ENCODE measurements at regions not wholly inside any gene's neighbourhood (a gene's known extent, or its start where the extent isn't known, plus 50 kb on each side); places are given as distances from the start of the nearest gene placed in this dataset.
"Not testable (repeated sequence)": the region's sequence is repeated elsewhere in the genome, so short reads cannot be mapped to it uniquely, and the experiment has no call there.

DNA sequence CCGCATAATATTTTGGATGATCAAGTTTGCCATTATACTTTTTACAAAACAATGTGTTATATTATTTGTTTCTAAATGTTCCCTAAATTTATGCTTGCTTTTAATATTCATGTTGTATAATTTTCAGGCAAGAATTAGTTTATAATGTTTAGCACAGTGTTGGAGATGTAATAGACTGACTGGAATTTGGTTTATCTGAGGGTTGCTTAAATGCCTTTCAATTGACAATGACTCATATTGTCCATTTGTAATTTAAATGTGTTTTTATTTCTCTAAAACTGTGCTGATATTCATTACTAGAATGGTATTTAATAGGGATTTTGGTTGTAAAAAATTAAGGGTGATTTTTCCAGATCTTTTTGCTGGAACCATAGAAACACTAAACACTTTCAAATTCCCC lies 788.4 kb downstream of the SLC6A15 start:
- no peak overlapping the region for H2AFZ ChIP-seq (replicated peaks)
- TF ChIP-seq, protein P1, sequence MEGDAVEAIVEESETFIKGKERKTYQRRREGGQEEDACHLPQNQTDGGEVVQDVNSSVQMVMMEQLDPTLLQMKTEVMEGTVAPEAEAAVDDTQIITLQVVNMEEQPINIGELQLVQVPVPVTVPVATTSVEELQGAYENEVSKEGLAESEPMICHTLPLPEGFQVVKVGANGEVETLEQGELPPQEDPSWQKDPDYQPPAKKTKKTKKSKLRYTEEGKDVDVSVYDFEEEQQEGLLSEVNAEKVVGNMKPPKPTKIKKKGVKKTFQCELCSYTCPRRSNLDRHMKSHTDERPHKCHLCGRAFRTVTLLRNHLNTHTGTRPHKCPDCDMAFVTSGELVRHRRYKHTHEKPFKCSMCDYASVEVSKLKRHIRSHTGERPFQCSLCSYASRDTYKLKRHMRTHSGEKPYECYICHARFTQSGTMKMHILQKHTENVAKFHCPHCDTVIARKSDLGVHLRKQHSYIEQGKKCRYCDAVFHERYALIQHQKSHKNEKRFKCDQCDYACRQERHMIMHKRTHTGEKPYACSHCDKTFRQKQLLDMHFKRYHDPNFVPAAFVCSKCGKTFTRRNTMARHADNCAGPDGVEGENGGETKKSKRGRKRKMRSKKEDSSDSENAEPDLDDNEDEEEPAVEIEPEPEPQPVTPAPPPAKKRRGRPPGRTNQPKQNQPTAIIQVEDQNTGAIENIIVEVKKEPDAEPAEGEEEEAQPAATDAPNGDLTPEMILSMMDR (IDR thresholded peaks at IDR 0.05) = no peak
- no peak for TF ChIP-seq EZH2phosphoT487 (IDR thresholded peaks at IDR 0.05)
- no peaks in the 10 kb centered on the region for H3K36me3 ChIP-seq
- Mint-ChIP-seq H3K27me3 (ENCODE audit: insufficient read depth, low read depth) (no peaks in the 10 kb centered on the region), H3K4me1 (no peaks in the 10 kb centered on the region), H3K36me3 (no peaks in the 10 kb centered on the region), H3K4me3 (no peak overlapping the region), H3K27ac (no peak overlapping the region), H3K9me3 (no peaks in the 10 kb centered on the region)
- H3K4me2 ChIP-seq = no peak overlapping the region
- H3K4me1 ChIP-seq = no peaks in the 10 kb centered on the region
- no peak overlapping the region for H3K27ac ChIP-seq
- no peaks in the 10 kb centered on the region for H3K9me3 ChIP-seq (ENCODE audit: low read depth)
- H3F3A ChIP-seq (ENCODE audit: low read depth) = no peaks in the 10 kb centered on the region
- no peaks in the 10 kb centered on the region for H3K79me2 ChIP-seq (ENCODE audit: low read depth)
- DNase-seq (ENCODE audit: low spot score) = no peak
- no peak overlapping the region for H3K4me3 ChIP-seq
- H4K20me1 ChIP-seq (ENCODE audit: low read depth) = no peaks in the 10 kb centered on the region
- H3K9ac ChIP-seq = no peak overlapping the region
- no peaks in the 10 kb centered on the region for H3K27me3 ChIP-seq

GRCh38 chr12:84117190-84117589 lies 795.4 kb downstream of the SLC6A15 start:
- no peak overlapping the region for H3K9ac ChIP-seq
- Mint-ChIP-seq H3K4me1 (no peaks in the 10 kb centered on the region), H3K27me3 (ENCODE audit: insufficient read depth, low read depth) (no peaks in the 10 kb centered on the region), H3K9me3 (no peaks in the 10 kb centered on the region), H3K27ac (no peak overlapping the region), H3K36me3 (no peaks in the 10 kb centered on the region), H3K4me3 (no peak overlapping the region)
- H3K4me3 ChIP-seq = no peak overlapping the region
- TF ChIP-seq EZH2phosphoT487 (IDR thresholded peaks at IDR 0.05) (no peak), EZH2 (IDR thresholded peaks at IDR 0.05) (no peak)
- TF ChIP-seq, protein P1 (IDR thresholded peaks at IDR 0.05) = no peak
- H3K4me2 ChIP-seq = no peak overlapping the region
- H3K79me2 ChIP-seq (ENCODE audit: low read depth) = no peaks in the 10 kb centered on the region
- DNase-seq (ENCODE audit: low spot score) = no peak
- no peak overlapping the region for H2AFZ ChIP-seq (replicated peaks)
- no peaks in the 10 kb centered on the region for H3F3A ChIP-seq (ENCODE audit: low read depth)
- H3K27me3 ChIP-seq = no peaks in the 10 kb centered on the region
- no peaks in the 10 kb centered on the region for H3K4me1 ChIP-seq
- H3K36me3 ChIP-seq = no peaks in the 10 kb centered on the region
- H4K20me1 ChIP-seq (ENCODE audit: low read depth) = no peaks in the 10 kb centered on the region
- no peak overlapping the region for H3K27ac ChIP-seq
- H3K9me3 ChIP-seq (ENCODE audit: low read depth) = no peaks in the 10 kb centered on the region

DNA sequence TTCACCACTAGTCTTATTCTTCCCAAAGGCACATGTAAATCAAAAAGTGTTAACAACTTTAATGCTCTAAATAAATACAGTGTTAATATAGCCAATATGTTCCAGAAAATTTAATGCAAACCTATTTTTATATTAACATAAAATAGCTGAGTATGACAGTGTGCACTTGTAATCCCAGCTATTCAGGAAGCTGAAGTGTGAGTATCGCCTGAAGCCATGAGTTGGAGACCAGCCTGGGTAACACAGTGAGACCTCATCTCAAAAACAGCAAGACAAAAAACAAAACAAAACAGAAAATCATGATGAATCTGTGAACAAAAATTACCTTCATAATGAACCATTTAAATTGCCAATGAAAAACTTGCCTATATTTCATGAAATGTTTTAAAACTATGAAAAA lies 798.9 kb downstream of the SLC6A15 start:
- no peak for DNase-seq (ENCODE audit: low spot score)
- Histone ChIP-seq H3K9ac (no peak overlapping the region), H3F3A (ENCODE audit: low read depth) (no peaks in the 10 kb centered on the region), H3K36me3 (no peaks in the 10 kb centered on the region), H3K79me2 (ENCODE audit: low read depth) (no peaks in the 10 kb centered on the region), H3K27ac (no peak overlapping the region), H4K20me1 (ENCODE audit: low read depth) (no peaks in the 10 kb centered on the region), H3K4me2 (no peak overlapping the region), H2AFZ (replicated peaks) (no peak overlapping the region), H3K4me1 (no peaks in the 10 kb centered on the region), H3K4me3 (no peak overlapping the region), H3K27me3 (no peaks in the 10 kb centered on the region), H3K9me3 (ENCODE audit: low read depth) (peaks cover 3% of the 10 kb centered on the region)
- no peaks in the 10 kb centered on the region for H3K27me3 Mint-ChIP-seq (ENCODE audit: insufficient read depth, low read depth)
- no peak overlapping the region for H3K27ac Mint-ChIP-seq
- peaks cover 10% of the 10 kb centered on the region for H3K9me3 Mint-ChIP-seq
- no peaks in the 10 kb centered on the region for H3K4me1 Mint-ChIP-seq
- no peaks in the 10 kb centered on the region for H3K36me3 Mint-ChIP-seq
- TF ChIP-seq EZH2phosphoT487 (IDR thresholded peaks at IDR 0.05) = no peak
- TF ChIP-seq, protein P1 (IDR thresholded peaks at IDR 0.05) = no peak
- TF ChIP-seq EZH2 (IDR thresholded peaks at IDR 0.05) = no peak
- no peak overlapping the region for H3K4me3 Mint-ChIP-seq

DNA sequence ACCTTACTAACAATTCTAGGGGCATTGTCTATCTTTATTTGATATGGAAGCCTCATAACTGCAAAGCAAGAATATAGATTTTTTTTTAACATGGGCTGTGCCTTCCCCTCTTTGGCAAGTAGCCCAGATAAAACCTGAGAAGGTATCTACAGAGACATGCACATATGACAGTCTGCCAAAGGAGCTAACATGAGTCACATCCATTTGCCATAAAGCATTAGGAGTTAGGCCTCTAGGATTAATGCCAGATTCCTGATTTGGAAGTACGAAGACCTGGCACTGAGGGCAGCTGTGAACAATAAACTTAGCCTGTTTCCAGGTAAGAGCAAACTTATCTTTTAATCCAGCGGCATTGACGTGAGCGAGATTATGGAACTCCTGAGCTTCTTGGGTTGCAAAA lies 808.7 kb downstream of the SLC6A15 start:
- not testable (repeated sequence) for H3K79me2 ChIP-seq (ENCODE audit: low read depth); H3K4me1 ChIP-seq; H3K27ac ChIP-seq; H3K27me3 Mint-ChIP-seq (ENCODE audit: insufficient read depth, low read depth); H3K9ac ChIP-seq; H4K20me1 ChIP-seq (ENCODE audit: low read depth); H3K4me3 Mint-ChIP-seq; H3K36me3 Mint-ChIP-seq; H3K4me3 ChIP-seq; H2AFZ ChIP-seq (replicated peaks); H3F3A ChIP-seq (ENCODE audit: low read depth); H3K27me3 ChIP-seq; H3K36me3 ChIP-seq; H3K4me1 Mint-ChIP-seq; DNase-seq (ENCODE audit: low spot score); H3K27ac Mint-ChIP-seq; H3K4me2 ChIP-seq
- peaks cover 51% of the 10 kb centered on the region for H3K9me3 Mint-ChIP-seq
- peaks cover 17% of the 10 kb centered on the region for H3K9me3 ChIP-seq (ENCODE audit: low read depth)

- H3K27me3 Mint-ChIP-seq (ENCODE audit: insufficient read depth, low read depth); H3K9ac ChIP-seq; H3K27me3 ChIP-seq; DNase-seq (ENCODE audit: low spot score); H3K79me2 ChIP-seq (ENCODE audit: low read depth); H3K4me3 ChIP-seq; H3F3A ChIP-seq (ENCODE audit: low read depth); H4K20me1 ChIP-seq (ENCODE audit: low read depth); H3K36me3 Mint-ChIP-seq; H3K4me1 ChIP-seq; H3K4me2 ChIP-seq; H3K27ac ChIP-seq; H3K27ac Mint-ChIP-seq; H3K4me1 Mint-ChIP-seq; H3K36me3 ChIP-seq; H2AFZ ChIP-seq (replicated peaks); H3K4me3 Mint-ChIP-seq: not testable (repeated sequence)
- peaks cover 52% of the 10 kb centered on the region for H3K9me3 Mint-ChIP-seq
- H3K9me3 ChIP-seq (ENCODE audit: low read depth) = peaks cover 17% of the 10 kb centered on the region
These were observed 810.6 kb downstream of the SLC6A15 start for GRCh38 chr12:84101963-84102362.

- H3K4me1 Mint-ChIP-seq; H3K9ac ChIP-seq; H2AFZ ChIP-seq (replicated peaks); H3K27ac Mint-ChIP-seq; H3F3A ChIP-seq (ENCODE audit: low read depth); H3K36me3 Mint-ChIP-seq; H3K4me2 ChIP-seq; DNase-seq (ENCODE audit: low spot score); H3K36me3 ChIP-seq; H3K79me2 ChIP-seq (ENCODE audit: low read depth); H3K27me3 Mint-ChIP-seq (ENCODE audit: insufficient read depth, low read depth); H3K4me1 ChIP-seq; H3K4me3 Mint-ChIP-seq; H3K27ac ChIP-seq; H3K4me3 ChIP-seq; H3K27me3 ChIP-seq; H4K20me1 ChIP-seq (ENCODE audit: low read depth): not testable (repeated sequence)
- peaks cover 50% of the 10 kb centered on the region for H3K9me3 Mint-ChIP-seq
- peaks cover 17% of the 10 kb centered on the region for H3K9me3 ChIP-seq (ENCODE audit: low read depth)
These were observed 813.0 kb downstream of the SLC6A15 start for GRCh38 chr12:84099591-84099990.

Data from neural progenitor cell (in vitro differentiated cells).